Hepatocyte (in vitro differentiated cells): ENCODE measurements at regions not wholly inside any gene's neighbourhood (a gene's known extent, or its start where the extent isn't known, plus 50 kb on each side); places are given as distances from the start of the nearest gene placed in this dataset.

ENCODE experiments used
- DNase-seq: peaks from one replicate; pipeline ENCODE4 v3.0.0-alpha.2; 2016; ENCODE audit warnings: low spot score
- H2AFZ ChIP-seq: fragments of 200-600 bp; sonication (generic); 2 replicates; pipeline ENCODE4 v1.6.0; 2016; ENCODE audit warnings: antibody characterized with exemption, mild to moderate bottlenecking
- H3K27ac ChIP-seq: fragments of 200-600 bp; sonication (generic); 2 replicates; pipeline ENCODE4 v1.5.1; 2016; ENCODE audit warnings: mild to moderate bottlenecking
- H3K27me3 ChIP-seq: fragments of 200-600 bp; sonication (generic); 2 replicates; pipeline ENCODE4 v1.6.1; 2016
- H3K36me3 ChIP-seq: fragments of 200-600 bp; sonication (generic); replicated peaks from 2 replicates; pipeline ENCODE4 v1.5.1; 2016; ENCODE audit warnings: low read depth; ENCODE audit not compliant: insufficient read depth
- H3K4me1 ChIP-seq: fragments of 200-600 bp; sonication (generic); 2 replicates; pipeline ENCODE4 v1.5.1; 2016; ENCODE audit warnings: mild to moderate bottlenecking, moderate library complexity; ENCODE audit not compliant: insufficient read depth
- H3K4me2 ChIP-seq: fragments of 200-600 bp; sonication (generic); 2 replicates; pipeline ENCODE4 v1.6.0; 2016
- H3K4me3 ChIP-seq: fragments of 200-600 bp; sonication (generic); 2 replicates; pipeline ENCODE4 v1.5.1; 2016; ENCODE audit warnings: mild to moderate bottlenecking
- H3K79me2 ChIP-seq: fragments of 200-600 bp; sonication (generic); 2 replicates; pipeline ENCODE4 v1.6.0; 2017; ENCODE audit warnings: mild to moderate bottlenecking
- H3K9me2 ChIP-seq: fragments of 200-600 bp; sonication (generic); replicated peaks from 2 replicates; pipeline ENCODE4 v1.6.0; 2017; ENCODE audit warnings: mild to moderate bottlenecking; ENCODE audit not compliant: insufficient read depth
- H3K9me3 ChIP-seq: fragments of 200-600 bp; sonication (generic); 2 replicates; pipeline ENCODE4 v1.5.1; 2016; ENCODE audit warnings: low read depth, mild to moderate bottlenecking
- H4K20me1 ChIP-seq: fragments of 200-600 bp; sonication (generic); 2 replicates; pipeline ENCODE4 v1.6.0; 2016; ENCODE audit warnings: mild to moderate bottlenecking; ENCODE audit not compliant: insufficient read depth, poor library complexity, severe bottlenecking
- CTCF ChIP-seq: fragments of 200-600 bp; sonication (generic); IDR thresholded peaks from 2 replicates; pipeline ENCODE4 v1.5.1; 2016; ENCODE audit warnings: antibody characterized with exemption, mild to moderate bottlenecking; ENCODE audit not compliant: poor library complexity
- EZH2 ChIP-seq: fragments of 200-600 bp; sonication (generic); IDR thresholded peaks from 2 replicates; pipeline ENCODE4 v1.6.1; 2016; ENCODE audit warnings: antibody characterized with exemption, mild to moderate bottlenecking, borderline replicate concordance
- EZH2phosphoT487 ChIP-seq: fragments of 200-600 bp; sonication (generic); IDR thresholded peaks from one replicate; pipeline ENCODE4 v1.6.1; 2018; ENCODE audit warnings: antibody characterized with exemption, mild to moderate bottlenecking, low read depth, moderate library complexity; ENCODE audit not compliant: unreplicated experiment, severe bottlenecking
- WGBS: methylation state at CpG from one replicate; pipeline ENCODE4 v1.1.6; 2016; ENCODE audit warnings: low lambda C conversion rate; ENCODE audit errors: missing lambda C conversion rate; 5-methylcytosine and 5-hydroxymethylcytosine counted together

DNA sequence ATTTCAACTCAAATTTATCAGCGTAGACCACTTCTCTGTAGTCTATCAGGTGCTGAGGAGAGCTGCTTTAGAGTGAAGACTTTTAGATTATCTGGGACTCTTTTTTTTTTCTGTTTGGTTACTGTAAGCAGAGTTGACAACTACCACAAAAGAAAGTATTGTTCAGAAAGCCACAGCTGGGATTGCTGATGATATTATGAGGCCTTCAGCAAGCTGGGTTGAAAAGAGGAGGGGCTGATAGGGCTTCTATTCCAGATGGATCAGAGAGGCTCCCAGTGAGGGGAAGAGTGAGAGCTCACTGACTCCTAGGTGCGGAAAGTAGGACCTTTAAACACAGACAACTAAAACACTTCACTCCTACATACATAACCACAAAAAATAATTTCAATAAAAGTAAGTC lies 188.5 kb upstream of the FERD3L start:
- no peak overlapping the region for H3K27ac ChIP-seq
- H3K4me3 ChIP-seq = no peak overlapping the region
- no peak overlapping the region for H2AFZ ChIP-seq
- no peaks in the 10 kb centered on the region for H3K36me3 ChIP-seq
- no peaks in the 10 kb centered on the region for H3K4me1 ChIP-seq
- no peak overlapping the region for H3K4me2 ChIP-seq
- H3K9me3 ChIP-seq = no peaks in the 10 kb centered on the region
- WGBS = 89% methylated on average over 2 of the region's 2 CpGs
- H3K27me3 ChIP-seq = no peaks in the 10 kb centered on the region
- H3K79me2 ChIP-seq = no peaks in the 10 kb centered on the region
- DNase-seq = no peak
- H4K20me1 ChIP-seq = no peaks in the 10 kb centered on the region
- H3K9me2 ChIP-seq = no peaks in the 10 kb centered on the region
- no peak for TF ChIP-seq EZH2
- TF ChIP-seq EZH2phosphoT487 = no peak
- TF ChIP-seq CTCF = no peak

DNA sequence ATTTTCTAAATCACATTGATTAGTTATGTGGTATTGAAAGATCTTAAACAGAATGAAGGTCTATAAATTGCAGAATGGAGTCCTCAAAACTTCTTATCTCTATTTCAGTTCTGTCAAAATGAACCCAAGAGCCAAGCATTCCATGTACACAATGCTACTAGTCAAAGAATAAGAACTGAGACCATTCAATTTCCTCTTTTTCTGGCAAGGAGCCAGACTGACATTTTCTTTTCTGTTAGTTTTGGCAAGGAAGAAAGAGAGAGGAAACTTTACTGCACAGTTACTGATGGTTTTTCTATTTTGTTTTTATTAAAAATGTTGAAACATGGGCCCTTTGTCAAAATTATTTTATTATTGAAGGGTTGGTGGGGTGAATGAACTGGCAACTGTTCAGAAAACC lies 181.8 kb upstream of the FERD3L start:
- Histone ChIP-seq H3K27me3 (no peaks in the 10 kb centered on the region), H3K9me3 (no peaks in the 10 kb centered on the region), H4K20me1 (no peaks in the 10 kb centered on the region), H3K79me2 (no peaks in the 10 kb centered on the region), H2AFZ (no peak overlapping the region), H3K27ac (no peak overlapping the region), H3K9me2 (no peaks in the 10 kb centered on the region), H3K4me3 (no peak overlapping the region), H3K4me2 (no peak overlapping the region), H3K4me1 (no peaks in the 10 kb centered on the region), H3K36me3 (no peaks in the 10 kb centered on the region)
- no peak for DNase-seq
- TF ChIP-seq EZH2phosphoT487 (no peak), EZH2 (no peak), CTCF (no peak)

- H3K4me2 ChIP-seq = no peak overlapping the region
- DNase-seq = no peak
These were observed 176.8 kb upstream of the FERD3L start for GRCh38 chr7:19322002-19322401.

More at GRCh38 chr7:19322002-19322401, 176.8 kb upstream of the FERD3L start:
- no peak overlapping the region for H2AFZ ChIP-seq
- H3K9me2 ChIP-seq = no peaks in the 10 kb centered on the region
- no peak overlapping the region for H3K27ac ChIP-seq
- 85% methylated on average over 2 of the region's 2 CpGs for WGBS
- TF ChIP-seq EZH2 (no peak), CTCF (no peak), EZH2phosphoT487 (no peak)
- H3K27me3 ChIP-seq = no peaks in the 10 kb centered on the region
- H4K20me1 ChIP-seq = no peaks in the 10 kb centered on the region
- H3K4me3 ChIP-seq = no peak overlapping the region
- H3K36me3 ChIP-seq = no peaks in the 10 kb centered on the region
- H3K9me3 ChIP-seq = no peaks in the 10 kb centered on the region
- H3K4me1 ChIP-seq = no peaks in the 10 kb centered on the region
- no peaks in the 10 kb centered on the region for H3K79me2 ChIP-seq
